Smooth muscle cell (in vitro differentiated cells): ENCODE measurements at regions not wholly inside any gene's neighbourhood (a gene's known extent, or its start where the extent isn't known, plus 50 kb on each side); places are given as distances from the start of the nearest gene placed in this dataset.

Source experiments
- DNase-seq: peaks from one replicate; lab custom pipeline; 2025; ENCODE audit not compliant: unreplicated experiment; lab: John Stamatoyannopoulos, UW
- H2AFZ ChIP-seq: fragments of 200-600 bp; sonication (generic); 2 replicates; pipeline ENCODE4 v1.6.0; 2016; ENCODE audit warnings: antibody characterized with exemption, low read depth, mild to moderate bottlenecking
- H3F3A ChIP-seq: fragments of 200-600 bp; sonication (generic); 2 replicates; pipeline ENCODE4 v1.6.0; 2017; ENCODE audit warnings: antibody characterized with exemption, low read depth
- H3K27ac ChIP-seq: fragments of 200-600 bp; sonication (generic); 2 replicates; pipeline ENCODE4 v1.5.1; 2016; ENCODE audit warnings: low read depth, mild to moderate bottlenecking
- H3K27me3 ChIP-seq: fragments of 200-600 bp; sonication (generic); 2 replicates; pipeline ENCODE4 v1.6.1; 2016; ENCODE audit warnings: low read depth, mild to moderate bottlenecking
- H3K36me3 ChIP-seq: fragments of 200-600 bp; sonication (generic); 2 replicates; pipeline ENCODE4 v1.5.1; 2016; ENCODE audit warnings: low read depth
- H3K4me1 ChIP-seq: fragments of 200-600 bp; sonication (generic); 2 replicates; pipeline ENCODE4 v1.5.1; 2016; ENCODE audit warnings: low read depth
- H3K4me2 ChIP-seq: fragments of 200-600 bp; sonication (generic); 2 replicates; pipeline ENCODE4 v1.6.0; 2016; ENCODE audit warnings: mild to moderate bottlenecking
- H3K4me3 ChIP-seq: fragments of 200-600 bp; sonication (generic); 2 replicates; pipeline ENCODE4 v1.5.1; 2016; ENCODE audit warnings: mild to moderate bottlenecking
- H3K79me2 ChIP-seq: fragments of 200-600 bp; sonication (generic); 2 replicates; pipeline ENCODE4 v1.6.0; 2016; ENCODE audit warnings: low read depth, mild to moderate bottlenecking
- H3K9ac ChIP-seq: fragments of 200-600 bp; sonication (generic); 2 replicates; pipeline ENCODE4 v1.6.0; 2016; ENCODE audit warnings: low read depth
- H3K9me3 ChIP-seq: fragments of 200-600 bp; sonication (generic); replicated peaks from 2 replicates; pipeline ENCODE4 v1.5.1; 2016; ENCODE audit warnings: low read depth
- H4K20me1 ChIP-seq: fragments of 200-600 bp; sonication (generic); 2 replicates; pipeline ENCODE4 v1.6.0; 2016; ENCODE audit warnings: low read depth
- WGBS: methylation state at CpG from one replicate; pipeline ENCODE4 v1.1.7; 2016; ENCODE audit warnings: low lambda C conversion rate; 5-methylcytosine and 5-hydroxymethylcytosine counted together
- TF ChIP-seq, protein P1 (sequence below): fragments of 200-600 bp; sonication (generic); IDR thresholded peaks from 2 replicates; pipeline ENCODE4 v1.5.1; 2017; ENCODE audit warnings: borderline replicate concordance, mild to moderate bottlenecking, antibody characterized with exemption; ENCODE audit not compliant: insufficient read depth, poor library complexity, severe bottlenecking

DNA sequence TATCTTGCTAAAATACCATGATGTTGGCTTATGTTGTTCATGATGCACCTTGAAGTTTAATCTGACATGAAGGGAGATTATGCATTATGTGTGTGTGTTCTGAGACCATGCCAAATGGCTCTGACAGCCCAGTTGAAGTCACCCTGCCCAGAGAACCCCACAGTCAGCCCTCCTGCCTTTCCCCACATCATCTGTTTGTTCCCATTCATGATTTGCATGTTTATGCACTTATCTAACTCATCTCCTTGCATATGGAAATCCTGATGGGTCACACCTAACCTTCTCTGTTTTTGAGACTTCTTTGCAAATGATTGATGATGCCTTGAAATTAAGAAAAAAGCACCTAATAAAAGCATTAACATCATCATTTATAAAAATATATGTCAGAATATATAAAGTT, 752.2 kb downstream of the GALR1 start:
- H3K4me3 ChIP-seq = no peak overlapping the region
- no peak overlapping the region for H3K27ac ChIP-seq
- H3K9me3 ChIP-seq = no peaks in the 10 kb centered on the region
- DNase-seq = no peak
- H4K20me1 ChIP-seq = no peaks in the 10 kb centered on the region
- H3F3A ChIP-seq = no peaks in the 10 kb centered on the region
- H3K36me3 ChIP-seq = no peaks in the 10 kb centered on the region
- no peak overlapping the region for H3K4me2 ChIP-seq
- peaks cover 12% of the 10 kb centered on the region for H3K27me3 ChIP-seq
- H2AFZ ChIP-seq = no peak overlapping the region
- TF ChIP-seq, protein P1, sequence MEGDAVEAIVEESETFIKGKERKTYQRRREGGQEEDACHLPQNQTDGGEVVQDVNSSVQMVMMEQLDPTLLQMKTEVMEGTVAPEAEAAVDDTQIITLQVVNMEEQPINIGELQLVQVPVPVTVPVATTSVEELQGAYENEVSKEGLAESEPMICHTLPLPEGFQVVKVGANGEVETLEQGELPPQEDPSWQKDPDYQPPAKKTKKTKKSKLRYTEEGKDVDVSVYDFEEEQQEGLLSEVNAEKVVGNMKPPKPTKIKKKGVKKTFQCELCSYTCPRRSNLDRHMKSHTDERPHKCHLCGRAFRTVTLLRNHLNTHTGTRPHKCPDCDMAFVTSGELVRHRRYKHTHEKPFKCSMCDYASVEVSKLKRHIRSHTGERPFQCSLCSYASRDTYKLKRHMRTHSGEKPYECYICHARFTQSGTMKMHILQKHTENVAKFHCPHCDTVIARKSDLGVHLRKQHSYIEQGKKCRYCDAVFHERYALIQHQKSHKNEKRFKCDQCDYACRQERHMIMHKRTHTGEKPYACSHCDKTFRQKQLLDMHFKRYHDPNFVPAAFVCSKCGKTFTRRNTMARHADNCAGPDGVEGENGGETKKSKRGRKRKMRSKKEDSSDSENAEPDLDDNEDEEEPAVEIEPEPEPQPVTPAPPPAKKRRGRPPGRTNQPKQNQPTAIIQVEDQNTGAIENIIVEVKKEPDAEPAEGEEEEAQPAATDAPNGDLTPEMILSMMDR = no peak
- peaks cover 13% of the 10 kb centered on the region for H3K4me1 ChIP-seq
- H3K79me2 ChIP-seq = no peaks in the 10 kb centered on the region
- H3K9ac ChIP-seq = no peak overlapping the region

DNA sequence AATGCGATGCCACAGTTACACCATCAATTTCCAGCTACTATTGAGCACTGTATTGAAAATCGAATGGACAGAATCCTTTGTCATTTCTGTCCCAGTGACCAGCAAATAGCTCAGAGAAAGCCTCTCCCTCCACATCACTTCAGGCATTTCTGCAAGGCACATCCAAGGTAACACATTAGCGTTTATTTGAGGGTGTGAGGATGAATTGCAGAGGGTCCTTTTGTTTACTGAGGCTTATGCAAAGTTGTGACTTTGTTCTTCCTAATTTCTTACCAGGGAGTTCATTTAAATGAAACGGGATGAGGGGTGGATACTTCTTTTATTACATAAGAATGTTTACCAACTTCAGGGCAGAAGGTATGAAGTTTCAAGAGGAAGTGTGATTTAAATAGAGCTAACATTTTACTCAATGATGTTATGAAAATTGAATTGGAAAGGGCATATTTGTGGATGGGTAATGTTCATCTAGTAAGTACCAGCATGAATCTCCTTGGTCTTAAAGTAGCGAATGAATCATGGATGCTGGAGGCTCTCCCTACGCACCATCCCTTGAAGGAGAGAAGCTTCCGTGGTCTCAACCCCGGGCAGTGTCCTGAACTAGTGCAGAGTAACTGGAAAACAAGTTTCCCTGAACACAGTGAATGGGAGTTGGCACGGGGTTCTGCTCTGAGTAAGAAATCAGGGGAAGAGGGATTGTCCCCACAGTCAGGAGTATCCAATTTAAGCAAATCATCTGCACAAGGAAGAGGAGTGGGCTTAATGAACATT, 756.5 kb downstream of the GALR1 start:
- WGBS = 30% methylated on average over 9 of the region's 9 CpGs
- H3K9ac ChIP-seq = no peak overlapping the region
- no peaks in the 10 kb centered on the region for H3K79me2 ChIP-seq
- H3K4me1 ChIP-seq = peaks cover 22% of the 10 kb centered on the region
- H3F3A ChIP-seq = no peaks in the 10 kb centered on the region
- peaks cover 12% of the 10 kb centered on the region for H3K27me3 ChIP-seq
- no peak overlapping the region for H2AFZ ChIP-seq
- no peak overlapping the region for H3K27ac ChIP-seq
- TF ChIP-seq, protein P1 = no peak
- H3K4me2 ChIP-seq = no peak overlapping the region
- H3K4me3 ChIP-seq = no peak overlapping the region
- H3K36me3 ChIP-seq = no peaks in the 10 kb centered on the region
- no peaks in the 10 kb centered on the region for H3K9me3 ChIP-seq
- H4K20me1 ChIP-seq = no peaks in the 10 kb centered on the region
- DNase-seq = no peak

- Histone ChIP-seq H3K27ac (no peak overlapping the region), H3K27me3 (peaks cover 12% of the 10 kb centered on the region), H3K9me3 (no peaks in the 10 kb centered on the region), H3F3A (no peaks in the 10 kb centered on the region), H4K20me1 (no peaks in the 10 kb centered on the region), H3K4me2 (no peak overlapping the region), H3K4me1 (peaks cover 22% of the 10 kb centered on the region), H3K79me2 (no peaks in the 10 kb centered on the region), H3K4me3 (no peak overlapping the region), H2AFZ (no peak overlapping the region), H3K9ac (no peak overlapping the region), H3K36me3 (no peaks in the 10 kb centered on the region)
- no peak for DNase-seq
- TF ChIP-seq, protein P1 = no peak
- WGBS = 29% methylated on average over 6 of the region's 6 CpGs
Observed at GRCh38 chr18:78006774-78007260, 757.2 kb downstream of the GALR1 start.

GRCh38 chr18:78010363-78010762, 760.7 kb downstream of the GALR1 start:
- Histone ChIP-seq H3K4me3 (no peak overlapping the region), H4K20me1 (no peaks in the 10 kb centered on the region), H3F3A (no peaks in the 10 kb centered on the region), H3K9ac (no peak overlapping the region), H3K79me2 (no peaks in the 10 kb centered on the region), H3K9me3 (no peaks in the 10 kb centered on the region), H3K4me1 (peaks cover 22% of the 10 kb centered on the region), H3K27me3 (peaks cover 11% of the 10 kb centered on the region), H3K36me3 (no peaks in the 10 kb centered on the region), H2AFZ (no peak overlapping the region), H3K4me2 (no peak overlapping the region), H3K27ac (no peak overlapping the region)
- TF ChIP-seq, protein P1 = no peak
- DNase-seq = no peak
